Stimulated activated CD8-positive, alpha-beta memory T cell treated with anti-CD3 and anti-CD28 coated beads, Interleukin-2, amount 100 ng/mL, for 1 hour (primary cell): ENCODE measurements at regions not wholly inside any gene's neighbourhood (a gene's known extent, or its start where the extent isn't known, plus 50 kb on each side); places are given as distances from the start of the nearest gene placed in this dataset.

ENCODE experiments used
- DNase-seq, 2 donors: peaks; one replicate each; pipeline ENCODE4 v3.0.0-alpha.2; 2020; ENCODE audit warnings: low read depth in 2 of 2

- DNase-seq, result no peak
These were observed 1482.8 kb downstream of the EFNB2 start for GRCh38 chr13:105052711-105053110.

GRCh38 chr13:105050686-105051085, 1484.8 kb downstream of the EFNB2 start:
- DNase-seq, result no peak

GRCh38 chr13:105048677-105049076, 1486.8 kb downstream of the EFNB2 start:
- DNase-seq, result no peak

- DNase-seq, result no peak
These were observed 1487.7 kb downstream of the EFNB2 start for GRCh38 chr13:105047676-105048295.

- no peak for DNase-seq
These were observed 1498.4 kb downstream of the EFNB2 start for GRCh38 chr13:105037110-105037509.

GRCh38 chr13:105035092-105035491, 1500.4 kb downstream of the EFNB2 start:
- DNase-seq, result no peak

GRCh38 chr13:105033999-105034398, 1501.5 kb downstream of the EFNB2 start:
- no peak for DNase-seq

- DNase-seq, result no peak
These were observed 1504.2 kb downstream of the EFNB2 start for GRCh38 chr13:105031306-105031705.

GRCh38 chr13:105030851-105031250, 1504.6 kb downstream of the EFNB2 start:
- no peak for DNase-seq

GRCh38 chr13:105019073-105019472, 1516.4 kb downstream of the EFNB2 start:
- DNase-seq, result no peak

- DNase-seq, result no peak
These were observed 1519.2 kb downstream of the EFNB2 start for GRCh38 chr13:105016266-105016665.

GRCh38 chr13:105008604-105009003, 1526.9 kb downstream of the EFNB2 start:
- no peak for DNase-seq

- no peak for DNase-seq
These were observed 1528.2 kb downstream of the EFNB2 start for GRCh38 chr13:105007166-105007808.

GRCh38 chr13:104996022-104996421, 1539.4 kb downstream of the EFNB2 start:
- no peak for DNase-seq

GRCh38 chr13:104993708-104994107, 1541.8 kb downstream of the EFNB2 start:
- no peak for DNase-seq

GRCh38 chr13:104987621-104988020, 1547.8 kb downstream of the EFNB2 start:
- DNase-seq, result no peak

GRCh38 chr13:104984296-104984818, 1551.1 kb downstream of the EFNB2 start:
- no peak for DNase-seq

- no peak for DNase-seq
These were observed 1551.9 kb downstream of the EFNB2 start for GRCh38 chr13:104983601-104984000.

- no peak for DNase-seq
These were observed 1554.9 kb downstream of the EFNB2 start for GRCh38 chr13:104980586-104980985.

GRCh38 chr13:104979281-104980030, 1556.0 kb downstream of the EFNB2 start:
- no peak for DNase-seq

- DNase-seq, result no peak
These were observed 1558.5 kb downstream of the EFNB2 start for GRCh38 chr13:104976986-104977385.

- no peak for DNase-seq
These were observed 1560.2 kb downstream of the EFNB2 start for GRCh38 chr13:104975272-104975671.

GRCh38 chr13:104968876-104969275, 1566.6 kb downstream of the EFNB2 start:
- no peak for DNase-seq
